GM06990 (cell line): ENCODE measurements at regions not wholly inside any gene's neighbourhood (a gene's known extent, or its start where the extent isn't known, plus 50 kb on each side); places are given as distances from the start of the nearest gene placed in this dataset.

ENCODE experiments used
- DNase-seq: peaks from one replicate; pipeline ENCODE4 v3.0.0-alpha.2; 2011; ENCODE audit not compliant: insufficient read length; ENCODE audit errors: extremely low read depth
- H3K27me3 ChIP-seq: replicated peaks from 2 replicates; pipeline ENCODE4 v1.6.0; 2011; ENCODE audit warnings: low read length; ENCODE audit not compliant: control insufficient read depth, insufficient read depth
- H3K36me3 ChIP-seq: 2 replicates; pipeline ENCODE4 v1.5.1; 2011; ENCODE audit warnings: low read length; ENCODE audit not compliant: control insufficient read depth, insufficient read depth
- H3K4me3 ChIP-seq: replicated peaks from 2 replicates; pipeline ENCODE4 v1.5.1; 2011; ENCODE audit warnings: low read depth, mild to moderate bottlenecking, control low read depth, low read length
- CTCF ChIP-seq: IDR thresholded peaks from 2 replicates; pipeline ENCODE4 v1.5.1; 2011; ENCODE audit warnings: low read length, control low read depth, mild to moderate bottlenecking, inconsistent platforms; ENCODE audit not compliant: insufficient read depth, poor library complexity, severe bottlenecking

- no peak for DNase-seq
- no peak for TF ChIP-seq CTCF
- Histone ChIP-seq H3K36me3 (no peaks in the 10 kb centered on the region), H3K4me3 (no peak overlapping the region), H3K27me3 (no peaks in the 10 kb centered on the region)
Measured at GRCh38 chr2:2573658-2574293, 242.7 kb upstream of the MYT1L start.

GRCh38 chr2:2573205-2573604, 242.1 kb upstream of the MYT1L start:
- no peaks in the 10 kb centered on the region for H3K27me3 ChIP-seq
- DNase-seq: no peak
- no peak overlapping the region for H3K4me3 ChIP-seq
- no peaks in the 10 kb centered on the region for H3K36me3 ChIP-seq
- TF ChIP-seq CTCF: no peak

GRCh38 chr2:2572393-2573204, 241.5 kb upstream of the MYT1L start:
- no peak for DNase-seq
- Histone ChIP-seq H3K4me3 (no peak overlapping the region), H3K36me3 (no peaks in the 10 kb centered on the region), H3K27me3 (no peaks in the 10 kb centered on the region)
- TF ChIP-seq CTCF: no peak

GRCh38 chr2:2571301-2572150, 240.5 kb upstream of the MYT1L start:
- H3K27me3 ChIP-seq: no peaks in the 10 kb centered on the region
- no peaks in the 10 kb centered on the region for H3K36me3 ChIP-seq
- no peak for TF ChIP-seq CTCF
- H3K4me3 ChIP-seq: no peak overlapping the region
- DNase-seq: no peak

- no peak for DNase-seq
Measured at GRCh38 chr2:2570871-2571270, 239.8 kb upstream of the MYT1L start.

More at GRCh38 chr2:2570871-2571270, 239.8 kb upstream of the MYT1L start:
- Histone ChIP-seq H3K4me3 (no peak overlapping the region), H3K27me3 (no peaks in the 10 kb centered on the region), H3K36me3 (no peaks in the 10 kb centered on the region)
- no peak for TF ChIP-seq CTCF
